SIG-M5 treated with dmso at 0.1 percent for 504 hours (cell line): ENCODE measurements at regions not wholly inside any gene's neighbourhood (a gene's known extent, or its start where the extent isn't known, plus 50 kb on each side); places are given as distances from the start of the nearest gene placed in this dataset.
"Not testable (repeated sequence)": the region's sequence is repeated elsewhere in the genome, so short reads cannot be mapped to it uniquely, and the experiment has no call there.

ENCODE experiments used
- DNase-seq: peaks from one replicate; lab custom pipeline; 2025; ENCODE audit not compliant: unreplicated experiment; lab: John Stamatoyannopoulos, UW

GRCh38 chr4:66486068-66486467 is 815.8 kb upstream of the EPHA5 start:
- no peak for DNase-seq

GRCh38 chr4:66482186-66482585 is 811.9 kb upstream of the EPHA5 start:
- DNase-seq, result no peak

GRCh38 chr4:66475596-66475995 is 805.3 kb upstream of the EPHA5 start:
- DNase-seq, result no peak

- no peak for DNase-seq
Measured at GRCh38 chr4:66465111-66465510, 794.8 kb upstream of the EPHA5 start.

GRCh38 chr4:66462890-66463289 is 792.6 kb upstream of the EPHA5 start:
- DNase-seq, result not testable (repeated sequence)

GRCh38 chr4:66451741-66452140 is 781.5 kb upstream of the EPHA5 start:
- DNase-seq, result no peak

GRCh38 chr4:66443008-66443407 is 772.7 kb upstream of the EPHA5 start:
- no peak for DNase-seq

DNA sequence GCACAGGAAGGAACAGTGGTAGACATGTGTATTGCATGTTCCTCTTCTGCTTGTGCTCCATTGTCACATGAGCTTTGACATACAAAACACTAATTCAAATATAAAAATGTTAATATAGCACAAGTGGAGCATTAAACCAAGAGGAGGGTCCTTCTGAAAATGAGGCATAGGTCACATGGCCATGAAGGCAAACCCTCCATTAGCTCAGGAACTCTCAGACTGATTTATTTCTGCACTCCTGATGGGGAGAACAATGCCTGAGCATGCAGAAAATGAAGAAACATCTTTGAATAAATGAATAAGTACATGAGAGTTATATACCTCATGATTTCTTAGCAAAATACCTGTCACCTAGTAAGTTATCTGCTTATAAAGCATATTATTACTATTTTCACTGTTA is 769.2 kb upstream of the EPHA5 start:
- DNase-seq, result no peak

- DNase-seq, result no peak
Measured at GRCh38 chr4:66433706-66434105, 763.4 kb upstream of the EPHA5 start.

DNA sequence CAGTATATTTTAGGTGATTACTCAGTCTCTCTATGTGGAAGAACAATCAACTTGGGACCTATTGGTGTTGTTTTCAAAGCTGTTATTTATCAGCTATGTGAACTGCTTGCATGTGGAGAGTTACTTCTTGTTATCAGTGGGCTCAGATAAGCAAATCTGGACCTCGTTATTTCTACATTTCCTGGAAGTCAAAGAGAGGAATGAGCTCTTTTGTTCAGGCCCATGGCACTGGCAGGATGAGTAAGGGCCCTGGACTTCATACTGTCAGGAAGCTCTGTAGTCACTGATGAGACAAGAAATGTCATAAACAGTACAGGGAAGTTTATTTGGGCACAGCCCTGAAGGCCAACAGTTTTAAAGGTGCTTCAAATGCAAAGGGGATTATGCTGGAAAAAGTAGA is 760.6 kb upstream of the EPHA5 start:
- DNase-seq, result no peak

GRCh38 chr4:66429276-66429675 is 759.0 kb upstream of the EPHA5 start:
- DNase-seq, result no peak

DNA sequence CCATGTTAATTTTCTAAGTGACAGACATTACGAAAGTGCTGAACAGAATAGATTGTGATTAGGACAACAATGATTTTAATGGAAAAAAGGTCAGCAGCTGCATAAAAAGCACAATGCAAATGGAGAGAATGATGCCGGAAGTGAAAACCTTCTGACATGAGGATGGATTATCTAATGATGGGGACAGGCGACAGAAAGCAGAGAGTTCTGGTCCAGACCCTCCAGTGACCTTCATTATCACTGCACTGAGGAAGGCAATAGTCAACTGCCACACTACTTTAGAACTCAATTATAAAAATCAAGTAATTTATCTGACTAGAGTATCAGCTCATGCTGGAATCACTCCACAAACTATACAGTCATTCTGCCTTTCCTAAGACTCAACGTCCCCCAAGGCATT is 746.1 kb upstream of the EPHA5 start:
- DNase-seq, result no peak

DNA sequence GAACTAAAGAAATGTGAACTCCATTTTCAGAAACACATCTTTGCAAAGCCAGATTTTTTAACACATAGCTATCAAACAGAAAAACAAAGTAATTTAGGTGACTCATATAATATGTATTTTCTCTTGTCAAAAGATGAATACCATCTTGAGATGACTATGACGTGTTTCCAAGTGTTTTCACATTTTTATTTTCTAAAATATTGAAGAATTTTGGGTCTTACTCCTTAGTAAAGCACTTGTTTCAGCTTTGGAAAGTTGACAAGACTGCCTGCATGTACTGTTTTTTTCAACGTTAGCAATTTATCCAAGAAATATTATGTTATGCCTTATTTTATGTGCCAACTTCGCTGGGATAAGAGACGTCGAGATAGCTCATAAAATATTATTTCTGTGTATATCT is 733.9 kb upstream of the EPHA5 start:
- no peak for DNase-seq

DNA sequence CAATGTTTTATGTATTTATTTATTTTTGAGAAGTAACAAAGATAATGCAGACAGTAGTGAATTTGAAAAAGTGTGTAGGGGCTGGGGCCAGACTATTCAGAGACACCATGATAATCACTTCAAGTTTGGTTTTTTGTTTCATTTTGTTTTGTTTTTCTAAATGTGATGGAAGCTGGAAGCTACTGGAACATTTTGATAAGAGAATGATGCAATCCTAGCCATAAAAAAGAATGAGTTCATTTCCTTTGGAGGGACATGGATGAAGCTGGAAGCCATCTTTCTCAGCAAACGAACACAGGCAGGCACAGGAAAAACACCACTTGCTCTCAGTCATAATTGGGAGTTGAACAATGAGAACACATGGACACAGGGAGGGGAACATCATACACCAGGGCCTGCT is 706.6 kb upstream of the EPHA5 start:
- no peak for DNase-seq

DNA sequence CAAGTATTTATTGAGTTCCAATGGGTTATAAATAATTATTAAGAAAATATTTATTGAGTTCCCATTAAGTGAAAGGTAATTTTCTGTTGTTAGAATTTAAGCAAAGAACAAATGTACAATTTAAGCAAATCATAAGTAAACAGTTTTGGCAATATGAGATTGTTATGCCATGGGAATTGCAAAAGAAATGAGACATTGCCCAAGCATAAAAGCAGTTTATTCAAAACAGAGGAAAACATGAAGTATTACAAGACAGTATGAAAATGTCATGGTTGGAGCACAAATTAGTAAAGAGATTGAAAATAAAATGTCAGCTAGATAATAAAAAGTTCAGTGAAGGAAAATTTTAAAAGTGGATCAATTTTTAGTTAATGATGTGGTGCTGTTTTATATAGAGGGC is 706.1 kb upstream of the EPHA5 start:
- DNase-seq, result no peak

- DNase-seq, result no peak
Measured at GRCh38 chr4:66373268-66373667, 703.0 kb upstream of the EPHA5 start.

DNA sequence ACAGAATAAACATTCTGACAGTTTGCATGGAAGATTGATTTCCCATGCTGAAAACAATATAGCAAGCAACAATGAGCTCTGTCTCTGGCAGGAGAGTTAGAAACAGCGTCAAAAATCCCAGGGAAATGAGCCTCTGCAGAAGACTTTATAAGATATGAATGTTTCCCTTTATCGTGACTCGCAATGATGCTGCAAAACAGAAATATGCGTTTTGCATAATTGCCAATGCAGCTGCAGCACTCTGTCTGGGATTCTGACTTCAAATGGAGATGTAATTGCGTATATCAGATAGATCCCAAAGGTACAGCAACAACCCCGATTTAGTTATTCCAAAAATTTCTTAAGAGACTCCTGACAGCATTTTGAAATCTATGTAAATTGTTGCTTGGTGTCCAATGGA is 702.4 kb upstream of the EPHA5 start:
- no peak for DNase-seq

DNA sequence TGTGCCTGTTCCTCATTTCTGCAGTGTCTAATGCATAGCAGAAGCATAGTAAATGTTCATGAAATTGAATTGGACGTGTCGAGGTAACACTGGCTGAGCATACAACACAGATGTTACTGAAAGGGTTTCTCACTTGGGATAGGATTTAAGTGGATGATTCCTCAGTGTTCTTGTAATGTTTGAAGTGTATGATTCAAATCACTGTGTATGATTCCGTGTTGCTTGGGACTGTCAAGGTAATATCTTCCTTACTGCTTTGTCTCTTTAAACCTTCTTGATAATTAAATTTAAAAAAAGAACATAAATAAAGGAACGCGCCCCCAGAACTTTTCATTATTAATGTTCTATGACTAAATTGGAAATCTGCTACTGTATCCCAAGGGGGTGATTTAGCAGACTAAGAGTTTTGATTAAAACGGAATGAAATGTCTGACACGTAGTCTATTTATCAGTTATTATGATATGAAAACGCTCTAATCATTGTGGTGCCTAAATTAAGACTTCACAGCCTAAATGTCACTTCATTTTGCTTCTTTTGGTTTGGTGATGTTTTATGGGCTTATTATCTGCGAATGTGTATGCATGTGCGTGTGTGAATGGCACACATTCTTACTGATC is 696.9 kb upstream of the EPHA5 start:
- no peak for DNase-seq

- DNase-seq, result not testable (repeated sequence)
Measured at GRCh38 chr4:66360395-66360794, 690.1 kb upstream of the EPHA5 start.

DNA sequence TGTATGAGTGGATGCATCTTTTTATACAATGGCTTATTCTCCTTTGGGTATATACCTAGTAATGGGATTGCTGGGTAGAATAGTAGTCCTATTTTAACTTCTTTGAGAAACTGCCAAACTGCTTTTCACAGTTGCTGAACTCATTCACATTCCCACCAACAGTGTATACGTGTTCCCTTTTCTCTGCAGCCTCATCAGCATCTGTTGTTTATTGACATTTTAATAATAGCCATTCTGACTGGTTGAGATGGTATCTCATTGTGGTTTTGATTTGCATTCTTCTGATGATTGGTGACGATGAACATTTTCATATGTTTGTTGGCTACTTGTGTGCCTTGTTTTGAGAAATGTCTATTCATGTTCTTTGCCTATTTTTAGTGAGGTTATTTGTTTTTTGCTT is 687.0 kb upstream of the EPHA5 start:
- DNase-seq, result no peak

DNA sequence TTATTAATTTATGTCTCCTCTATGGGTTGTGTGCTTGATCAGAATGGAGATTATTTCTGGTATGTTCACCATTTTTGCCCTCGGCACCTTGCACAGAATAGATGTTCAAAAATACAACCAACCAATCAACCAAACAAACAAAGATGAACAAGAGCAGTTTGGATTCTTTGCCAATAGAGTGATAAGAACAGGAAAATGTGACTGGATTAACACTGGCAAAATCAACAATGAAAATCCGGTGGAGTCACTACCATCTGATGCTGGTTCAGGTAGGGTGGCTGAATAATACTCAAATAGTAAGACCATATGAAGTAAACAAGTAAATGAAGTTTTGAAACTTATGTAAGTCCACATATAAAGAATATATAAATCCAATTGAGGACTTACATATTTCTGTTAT is 685.0 kb upstream of the EPHA5 start:
- DNase-seq, result no peak

GRCh38 chr4:66351761-66352160 is 681.5 kb upstream of the EPHA5 start:
- DNase-seq, result no peak

GRCh38 chr4:66340286-66340893 is 670.1 kb upstream of the EPHA5 start:
- DNase-seq, result no peak
